ENCODE measurements at regions not wholly inside any gene's neighbourhood (a gene's known extent, or its start where the extent isn't known, plus 50 kb on each side); places are given as distances from the start of the nearest gene placed in this dataset.

- POLR2A ChIA-PET (ENCODE audit: low non-redundant PET) = no interaction called here
- Histone ChIP-seq H3K27me3 (replicated peaks; ENCODE audit: insufficient read depth, low read depth, low read length, poor library complexity) (no peaks in the 10 kb centered on the region), H3K36me3 (ENCODE audit: insufficient read depth, low read length, poor library complexity, severe bottlenecking) (no peaks in the 10 kb centered on the region), H3K4me1 (ENCODE audit: insufficient read depth, low read length, poor library complexity, severe bottlenecking) (no peaks in the 10 kb centered on the region), H3K9me3 (ENCODE audit: low read depth, low read length, poor library complexity, severe bottlenecking) (no peaks in the 10 kb centered on the region), H3K4me3 (ENCODE audit: low read depth, low read length, poor library complexity, severe bottlenecking) (no peak overlapping the region), H3K27ac (ENCODE audit: low read depth, low read length, poor library complexity, severe bottlenecking) (no peak overlapping the region)
- no TSS peak for BruUV-seq (replicated peaks)
- CTCF ChIA-PET = no interaction called here
- no peak for TF ChIP-seq CTCF (conservative IDR thresholded peaks at IDR 0.05; ENCODE audit: low read depth, low read length)
- no peak for TF ChIP-seq EZH2 (IDR thresholded peaks at IDR 0.05; ENCODE audit: borderline replicate concordance, low read depth, low read length, poor library complexity, severe bottlenecking)
- intact Hi-C loops (cut with micrococcal nuclease; ENCODE audit: unreplicated experiment) = no loop called here
- no peak for DNase-seq (ENCODE audit: low spot score)
These were observed 1744.4 kb upstream of the ADGRL3 start for GRCh38 chr4:59455751-59456150.

- TF ChIP-seq CTCF (conservative IDR thresholded peaks at IDR 0.05; ENCODE audit: low read depth, low read length) (no peak), EZH2 (IDR thresholded peaks at IDR 0.05; ENCODE audit: borderline replicate concordance, low read depth, low read length, poor library complexity, severe bottlenecking) (no peak)
- Histone ChIP-seq H3K9me3 (ENCODE audit: low read depth, low read length, poor library complexity, severe bottlenecking) (no peaks in the 10 kb centered on the region), H3K4me3 (ENCODE audit: low read depth, low read length, poor library complexity, severe bottlenecking) (no peak overlapping the region), H3K4me1 (ENCODE audit: insufficient read depth, low read length, poor library complexity, severe bottlenecking) (no peaks in the 10 kb centered on the region), H3K36me3 (ENCODE audit: insufficient read depth, low read length, poor library complexity, severe bottlenecking) (no peaks in the 10 kb centered on the region), H3K27me3 (replicated peaks; ENCODE audit: insufficient read depth, low read depth, low read length, poor library complexity) (no peaks in the 10 kb centered on the region), H3K27ac (ENCODE audit: low read depth, low read length, poor library complexity, severe bottlenecking) (no peak overlapping the region)
- no TSS peak for BruUV-seq (replicated peaks)
- intact Hi-C loops (cut with micrococcal nuclease; ENCODE audit: unreplicated experiment) = no loop called here
- ChIA-PET CTCF (no interaction called here), POLR2A (ENCODE audit: low non-redundant PET) (no interaction called here)
- no peak for DNase-seq (ENCODE audit: low spot score)
These were observed 1742.5 kb upstream of the ADGRL3 start for GRCh38 chr4:59457576-59457975.

- H3K9me3 ChIP-seq (ENCODE audit: low read depth, low read length, poor library complexity, severe bottlenecking) = peaks cover 3% of the 10 kb centered on the region
- H3K27ac ChIP-seq (ENCODE audit: low read depth, low read length, poor library complexity, severe bottlenecking) = no peak overlapping the region
- H3K36me3 ChIP-seq (ENCODE audit: insufficient read depth, low read length, poor library complexity, severe bottlenecking) = no peaks in the 10 kb centered on the region
- ChIA-PET POLR2A (ENCODE audit: low non-redundant PET) (no interaction called here), CTCF (no interaction called here)
- intact Hi-C loops (cut with micrococcal nuclease; ENCODE audit: unreplicated experiment) = no loop called here
- H3K4me3 ChIP-seq (ENCODE audit: low read depth, low read length, poor library complexity, severe bottlenecking) = no peak overlapping the region
- DNase-seq (ENCODE audit: low spot score) = no peak
- H3K27me3 ChIP-seq (replicated peaks; ENCODE audit: insufficient read depth, low read depth, low read length, poor library complexity) = no peaks in the 10 kb centered on the region
- TF ChIP-seq EZH2 (IDR thresholded peaks at IDR 0.05; ENCODE audit: borderline replicate concordance, low read depth, low read length, poor library complexity, severe bottlenecking) (no peak), CTCF (conservative IDR thresholded peaks at IDR 0.05; ENCODE audit: low read depth, low read length) (no peak)
- H3K4me1 ChIP-seq (ENCODE audit: insufficient read depth, low read length, poor library complexity, severe bottlenecking) = no peaks in the 10 kb centered on the region
- no TSS peak for BruUV-seq (replicated peaks)
These were observed 1715.2 kb upstream of the ADGRL3 start for GRCh38 chr4:59484944-59485343.
